RCC 7860 (cell line): ENCODE measurements at regions not wholly inside any gene's neighbourhood (a gene's known extent, or its start where the extent isn't known, plus 50 kb on each side); places are given as distances from the start of the nearest gene placed in this dataset.

Experiments
- DNase-seq: peaks from one replicate; pipeline ENCODE4 v3.0.0-alpha.2; 2015; ENCODE audit warnings: low spot score
- FAIRE-seq: peaks from 2 replicates; lab custom pipeline; 2012; peaks lifted over from hg19 to GRCh38; lab: Jason Lieb, UNC

GRCh38 chr13:105147461-105147860 lies 1388.0 kb downstream of the EFNB2 start:
- FAIRE-seq: no peak

GRCh38 chr13:105144936-105145335 lies 1390.5 kb downstream of the EFNB2 start:
- no peak for DNase-seq
- FAIRE-seq: no peak

More at GRCh38 chr13:105147461-105147860, 1388.0 kb downstream of the EFNB2 start:
- DNase-seq: no peak

GRCh38 chr13:105144020-105144419 lies 1391.4 kb downstream of the EFNB2 start:
- FAIRE-seq (no peak), DNase-seq (no peak)

GRCh38 chr13:105142556-105142955 lies 1392.9 kb downstream of the EFNB2 start:
- no peak for FAIRE-seq
- DNase-seq: no peak

- FAIRE-seq (no peak), DNase-seq (no peak)
These were observed 1395.8 kb downstream of the EFNB2 start for GRCh38 chr13:105139380-105140285.

GRCh38 chr13:105139048-105139379 lies 1396.4 kb downstream of the EFNB2 start:
- FAIRE-seq (no peak), DNase-seq (no peak)

- no peak for FAIRE-seq
These were observed 1399.4 kb downstream of the EFNB2 start for GRCh38 chr13:105135852-105136615.

GRCh38 chr13:105127732-105128131 lies 1407.7 kb downstream of the EFNB2 start:
- DNase-seq (no peak), FAIRE-seq (no peak)

More at GRCh38 chr13:105135852-105136615, 1399.4 kb downstream of the EFNB2 start:
- DNase-seq: no peak

GRCh38 chr13:105121221-105121620 lies 1414.2 kb downstream of the EFNB2 start:
- no peak for FAIRE-seq
- no peak for DNase-seq

- FAIRE-seq (no peak), DNase-seq (no peak)
These were observed 1417.0 kb downstream of the EFNB2 start for GRCh38 chr13:105118426-105118985.

GRCh38 chr13:105116966-105117365 lies 1418.5 kb downstream of the EFNB2 start:
- FAIRE-seq: no peak
- DNase-seq: no peak

GRCh38 chr13:105112561-105112960 lies 1422.9 kb downstream of the EFNB2 start:
- FAIRE-seq (no peak), DNase-seq (no peak)

GRCh38 chr13:105107781-105108180 lies 1427.7 kb downstream of the EFNB2 start:
- FAIRE-seq (no peak), DNase-seq (no peak)

GRCh38 chr13:105105471-105105870 lies 1430.0 kb downstream of the EFNB2 start:
- FAIRE-seq: no peak
- no peak for DNase-seq

GRCh38 chr13:105097521-105097920 lies 1437.9 kb downstream of the EFNB2 start:
- FAIRE-seq: no peak
- no peak for DNase-seq

GRCh38 chr13:105089858-105090643 lies 1445.4 kb downstream of the EFNB2 start:
- DNase-seq (no peak), FAIRE-seq (no peak)

GRCh38 chr13:105087945-105088344 lies 1447.5 kb downstream of the EFNB2 start:
- FAIRE-seq (no peak), DNase-seq (no peak)

- FAIRE-seq: no peak
These were observed 1450.5 kb downstream of the EFNB2 start for GRCh38 chr13:105084931-105085330.

GRCh38 chr13:105083992-105084391 lies 1451.5 kb downstream of the EFNB2 start:
- no peak for FAIRE-seq
- DNase-seq: no peak

More at GRCh38 chr13:105084931-105085330, 1450.5 kb downstream of the EFNB2 start:
- DNase-seq: no peak

- DNase-seq: no peak
- no peak for FAIRE-seq
These were observed 1460.7 kb downstream of the EFNB2 start for GRCh38 chr13:105074755-105075154.

- no peak for FAIRE-seq
- DNase-seq: no peak
These were observed 1462.4 kb downstream of the EFNB2 start for GRCh38 chr13:105073041-105073440.
